Testis (tissue), 2 donors: ENCODE measurements at regions not wholly inside any gene's neighbourhood (a gene's known extent, or its start where the extent isn't known, plus 50 kb on each side); places are given as distances from the start of the nearest gene placed in this dataset.

ENCODE experiments used
- CTCF ChIP-seq, 3 experiments: fragments of 450-650 bp in 2 of 3; fragments of 200-600 bp in 1 of 3; sonication (generic) in 1 of 3; IDR thresholded peaks; one replicate each; pipeline ENCODE4 v1.5.1; 2016 to 2019; ENCODE audit warnings: antibody characterized with exemption in 3 of 3, mild to moderate bottlenecking in 2 of 3, moderate library complexity in 1 of 3
- POLR2A ChIP-seq: fragments of 450-650 bp; IDR thresholded peaks from one replicate; pipeline ENCODE4 v1.6.1; 2017; ENCODE audit warnings: antibody characterized with exemption, mild to moderate bottlenecking, moderate library complexity

- no peak for TF ChIP-seq POLR2A
- no peak for TF ChIP-seq CTCF (IDR thresholded peaks at IDR 0.05)
Observed at GRCh38 chr15:66846031-66846430, 144.0 kb downstream of the SMAD6 start.
